Cerebellar cortex (tissue), 1 donor: ENCODE measurements at regions not wholly inside any gene's neighbourhood (a gene's known extent, or its start where the extent isn't known, plus 50 kb on each side); places are given as distances from the start of the nearest gene placed in this dataset.
"Not testable (repeated sequence)": the region's sequence is repeated elsewhere in the genome, so short reads cannot be mapped to it uniquely, and the experiment has no call there.

Experiments
- DNase-seq: peaks from one replicate; pipeline ENCODE4 v3.0.0-alpha.2; 2015; ENCODE audit warnings: low spot score

- DNase-seq = no peak
These were observed 245.9 kb downstream of the DLL1 start for GRCh38 chr6:170044836-170045562.

GRCh38 chr6:170043881-170044790, 246.7 kb downstream of the DLL1 start:
- no peak for DNase-seq

GRCh38 chr6:170043150-170043819, 247.6 kb downstream of the DLL1 start:
- no peak for DNase-seq

GRCh38 chr6:170042596-170043118, 248.2 kb downstream of the DLL1 start:
- no peak for DNase-seq

GRCh38 chr6:170042123-170042522, 248.8 kb downstream of the DLL1 start:
- DNase-seq = no peak

- DNase-seq = no peak
These were observed 249.4 kb downstream of the DLL1 start for GRCh38 chr6:170041526-170041925.

- no peak for DNase-seq
These were observed 250.0 kb downstream of the DLL1 start for GRCh38 chr6:170040906-170041305.

GRCh38 chr6:170040115-170040500, 250.8 kb downstream of the DLL1 start:
- DNase-seq = no peak

- DNase-seq = no peak
These were observed 251.4 kb downstream of the DLL1 start for GRCh38 chr6:170039156-170040114.

- DNase-seq = no peak
These were observed 252.2 kb downstream of the DLL1 start for GRCh38 chr6:170038708-170039107.

GRCh38 chr6:170038251-170038650, 252.6 kb downstream of the DLL1 start:
- DNase-seq = no peak

- no peak for DNase-seq
These were observed 253.2 kb downstream of the DLL1 start for GRCh38 chr6:170037541-170038250.

- DNase-seq = no peak
These were observed 254.0 kb downstream of the DLL1 start for GRCh38 chr6:170036916-170037315.

- not testable (repeated sequence) for DNase-seq
These were observed 254.5 kb downstream of the DLL1 start for GRCh38 chr6:170036367-170036766.

GRCh38 chr6:170035901-170036304, 255.0 kb downstream of the DLL1 start:
- no peak for DNase-seq

GRCh38 chr6:170035044-170035443, 255.8 kb downstream of the DLL1 start:
- no peak for DNase-seq

GRCh38 chr6:170034294-170034693, 256.6 kb downstream of the DLL1 start:
- DNase-seq = no peak

- DNase-seq = no peak
These were observed 257.2 kb downstream of the DLL1 start for GRCh38 chr6:170033666-170034065.

GRCh38 chr6:170032706-170033309, 258.1 kb downstream of the DLL1 start:
- DNase-seq = no peak

GRCh38 chr6:170032197-170032596, 258.7 kb downstream of the DLL1 start:
- no peak for DNase-seq
